Sigmoid colon (tissue), 6 donors: ENCODE measurements at regions not wholly inside any gene's neighbourhood (a gene's known extent, or its start where the extent isn't known, plus 50 kb on each side); places are given as distances from the start of the nearest gene placed in this dataset.

ENCODE experiments used
- DNase-seq: peaks from one replicate; pipeline ENCODE4 v3.0.0-alpha.2; 2019
- H3K27ac ChIP-seq, 4 donors: fragments of 200-600 bp; sonication (generic); one replicate each; pipeline ENCODE4 v1.5.1; 2016 to 2019; ENCODE audit warnings: mild to moderate bottlenecking in 1 of 4
- H3K27me3 ChIP-seq, 3 donors: fragments of 200-600 bp; sonication (generic); one replicate each; pipeline ENCODE4 v1.5.1; 2019; ENCODE audit warnings: mild to moderate bottlenecking in 1 of 3
- H3K36me3 ChIP-seq, 4 donors: fragments of 200-600 bp; sonication (generic); one replicate each; pipeline ENCODE4 v1.5.1; 2016 to 2019
- H3K4me1 ChIP-seq, 4 donors: fragments of 200-600 bp; sonication (generic); one replicate each; pipeline ENCODE4 v1.5.1; 2017 to 2019
- H3K4me3 ChIP-seq, 4 donors: fragments of 200-600 bp; sonication (generic); one replicate each; pipeline ENCODE4 v1.5.1; 2017 to 2019; ENCODE audit warnings: mild to moderate bottlenecking in 2 of 4, moderate library complexity in 1 of 4
- H3K9me3 ChIP-seq, 4 donors: fragments of 200-600 bp in 3 of 4; sonication (generic) in 3 of 4; one replicate each; pipeline versions ENCODE4 v1.5.1 to v1.6.1; 2013 to 2019
- EP300 ChIP-seq, 4 donors: sonication (generic); formaldehyde crosslinking; IDR thresholded peaks; one replicate each; pipeline ENCODE4 v1.6.1; 2017; ENCODE audit warnings: antibody characterized with exemption in 4 of 4
- POLR2A ChIP-seq, 2 donors: fragments of 450-650 bp; IDR thresholded peaks; one replicate each; pipeline ENCODE4 v1.6.1; 2016; ENCODE audit warnings: antibody characterized with exemption in 2 of 2, mild to moderate bottlenecking in 2 of 2, moderate library complexity in 2 of 2
- POLR2AphosphoS5 ChIP-seq, 4 donors: sonication (generic); formaldehyde crosslinking; IDR thresholded peaks; one replicate each; pipeline ENCODE4 v1.6.1; 2017; ENCODE audit warnings: antibody characterized with exemption in 4 of 4
- WGBS, 2 donors: extraction: QIAGEN DNeasy Blood & Tissue Kit; methylation state at CpG; one replicate each; pipeline ENCODE4 v1.1.7; 2013; 5-methylcytosine and 5-hydroxymethylcytosine counted together
- intact Hi-C: fragments of 100-400 bp; cut with DNase I; formaldehyde crosslinking; loops from one replicate; pipeline ENCODE4 v1.15.1; 2023
- TF ChIP-seq, protein P1 (sequence below), 4 experiments: fragments of 450-650 bp in 3 of 4; fragments of 200-600 bp in 1 of 4; IDR thresholded peaks; one replicate each; pipeline ENCODE4 v1.5.1; 2016 to 2019; ENCODE audit warnings: antibody characterized with exemption in 4 of 4, mild to moderate bottlenecking in 3 of 4, moderate library complexity in 2 of 4
- donor health status: healthy with polysubstance abuse.
- donor health status: healthy.

DNA sequence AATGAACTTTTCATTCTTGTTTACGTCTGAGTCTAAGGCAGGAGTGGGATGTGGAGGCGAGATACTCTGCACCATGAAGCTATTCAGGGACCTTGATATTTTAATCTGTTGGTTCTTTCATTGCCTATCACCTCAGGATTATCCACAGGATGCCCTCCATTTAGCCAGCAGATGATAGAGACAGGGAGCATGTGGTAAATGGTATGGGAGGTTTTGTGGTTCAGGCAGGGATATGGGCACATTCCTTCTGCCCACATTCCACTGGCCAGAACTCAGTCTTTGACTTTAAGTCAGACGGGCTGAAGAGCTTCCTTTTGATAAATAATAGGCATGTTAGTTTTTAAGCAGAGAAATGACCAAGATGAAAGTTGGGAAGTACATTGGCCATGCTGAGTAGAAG lies 548.0 kb upstream of the CCDC54 start:
- Histone ChIP-seq H3K4me3 (no peak overlapping the region), H3K27ac (no peak overlapping the region), H3K36me3 (no peaks in the 10 kb centered on the region), H3K9me3 (peaks cover 0 to 1% (median 0%) of the 10 kb centered on the region in 4 donors), H3K27me3 (no peaks in the 10 kb centered on the region), H3K4me1 (peaks cover 0 to 21% (median 18%) of the 10 kb centered on the region in 4 donors)
- intact Hi-C loops: loop anchor here (10.0 kb wide), 1 partner anchor 236 kb away; no protein-coding TSS in a partner anchor
- WGBS, 2 donors: 42 to 65% methylated on average over 3 of the region's 3 CpGs
- TF ChIP-seq POLR2AphosphoS5 (IDR thresholded peaks at IDR 0.05): no peak
- TF ChIP-seq, protein P1, sequence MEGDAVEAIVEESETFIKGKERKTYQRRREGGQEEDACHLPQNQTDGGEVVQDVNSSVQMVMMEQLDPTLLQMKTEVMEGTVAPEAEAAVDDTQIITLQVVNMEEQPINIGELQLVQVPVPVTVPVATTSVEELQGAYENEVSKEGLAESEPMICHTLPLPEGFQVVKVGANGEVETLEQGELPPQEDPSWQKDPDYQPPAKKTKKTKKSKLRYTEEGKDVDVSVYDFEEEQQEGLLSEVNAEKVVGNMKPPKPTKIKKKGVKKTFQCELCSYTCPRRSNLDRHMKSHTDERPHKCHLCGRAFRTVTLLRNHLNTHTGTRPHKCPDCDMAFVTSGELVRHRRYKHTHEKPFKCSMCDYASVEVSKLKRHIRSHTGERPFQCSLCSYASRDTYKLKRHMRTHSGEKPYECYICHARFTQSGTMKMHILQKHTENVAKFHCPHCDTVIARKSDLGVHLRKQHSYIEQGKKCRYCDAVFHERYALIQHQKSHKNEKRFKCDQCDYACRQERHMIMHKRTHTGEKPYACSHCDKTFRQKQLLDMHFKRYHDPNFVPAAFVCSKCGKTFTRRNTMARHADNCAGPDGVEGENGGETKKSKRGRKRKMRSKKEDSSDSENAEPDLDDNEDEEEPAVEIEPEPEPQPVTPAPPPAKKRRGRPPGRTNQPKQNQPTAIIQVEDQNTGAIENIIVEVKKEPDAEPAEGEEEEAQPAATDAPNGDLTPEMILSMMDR (IDR thresholded peaks at IDR 0.05): no peak
- no peak for TF ChIP-seq EP300 (IDR thresholded peaks at IDR 0.05)
- TF ChIP-seq POLR2A (IDR thresholded peaks at IDR 0.05): no peak
- no peak for DNase-seq

DNA sequence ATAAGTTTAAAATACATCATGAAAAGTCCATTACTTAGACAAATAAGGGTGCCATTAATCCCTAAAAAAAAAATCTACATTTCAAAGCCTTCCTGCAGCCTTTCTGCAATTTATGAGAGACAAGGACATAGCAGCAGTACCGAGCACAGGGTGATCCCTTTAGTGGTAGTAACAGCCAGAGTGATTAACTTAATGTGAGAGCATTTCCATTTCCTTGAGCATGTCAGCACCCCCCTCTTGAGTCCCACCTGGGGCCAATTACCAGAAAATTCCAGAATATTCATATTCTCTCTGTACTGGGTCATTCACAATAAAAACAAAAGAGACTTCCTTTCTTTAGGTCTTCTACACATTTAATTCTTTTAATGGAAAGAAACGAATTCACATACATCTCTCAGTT lies 546.9 kb upstream of the CCDC54 start:
- TF ChIP-seq POLR2A (IDR thresholded peaks at IDR 0.05): no peak
- TF ChIP-seq EP300 (IDR thresholded peaks at IDR 0.05): no peak
- TF ChIP-seq, protein P1 (IDR thresholded peaks at IDR 0.05): no peak
- no peak for TF ChIP-seq POLR2AphosphoS5 (IDR thresholded peaks at IDR 0.05)
- Histone ChIP-seq H3K9me3 (peaks cover 0 to 1% (median 0%) of the 10 kb centered on the region in 4 donors), H3K27me3 (no peaks in the 10 kb centered on the region), H3K36me3 (no peaks in the 10 kb centered on the region), H3K4me3 (no peak overlapping the region), H3K4me1 (peaks cover 0 to 13% (median 12%) of the 10 kb centered on the region in 4 donors), H3K27ac (no peak overlapping the region)
- WGBS, 2 donors: 62 to 74% methylated on average over 2 of the region's 2 CpGs
- DNase-seq: no peak
- intact Hi-C loops: no loop called here

DNA sequence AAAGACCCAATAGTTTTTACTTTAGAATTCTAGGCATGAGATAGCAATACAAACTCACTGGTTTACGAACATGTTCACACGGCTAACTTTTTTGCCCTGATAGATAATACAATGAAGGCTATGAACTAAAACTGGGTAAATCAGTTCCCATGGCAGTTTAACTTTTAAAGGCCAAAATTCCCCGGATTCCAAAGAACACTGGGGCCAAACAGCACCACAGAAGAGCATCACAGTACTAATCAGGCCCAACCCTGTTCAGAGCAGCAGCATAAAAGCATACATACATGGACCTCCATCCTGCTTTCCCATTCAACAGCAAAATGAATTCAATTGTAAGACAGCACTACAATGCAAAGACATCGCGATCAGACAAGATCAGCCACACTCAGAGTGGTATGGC lies 540.3 kb upstream of the CCDC54 start:
- Histone ChIP-seq H3K27me3 (no peaks in the 10 kb centered on the region), H3K36me3 (no peaks in the 10 kb centered on the region), H3K4me3 (no peak overlapping the region), H3K4me1 (peaks cover 0 to 12% (median 4%) of the 10 kb centered on the region in 4 donors), H3K9me3 (peaks cover 0 to 1% (median 0%) of the 10 kb centered on the region in 4 donors), H3K27ac (no peak overlapping the region)
- intact Hi-C loops: no loop called here
- TF ChIP-seq POLR2AphosphoS5 (IDR thresholded peaks at IDR 0.05) (no peak), EP300 (IDR thresholded peaks at IDR 0.05) (no peak), POLR2A (IDR thresholded peaks at IDR 0.05) (no peak)
- TF ChIP-seq, protein P1 (IDR thresholded peaks at IDR 0.05): no peak
- DNase-seq: no peak
- 72 to 80% methylated on average over 5 of the region's 5 CpGs for WGBS, 2 donors

DNA sequence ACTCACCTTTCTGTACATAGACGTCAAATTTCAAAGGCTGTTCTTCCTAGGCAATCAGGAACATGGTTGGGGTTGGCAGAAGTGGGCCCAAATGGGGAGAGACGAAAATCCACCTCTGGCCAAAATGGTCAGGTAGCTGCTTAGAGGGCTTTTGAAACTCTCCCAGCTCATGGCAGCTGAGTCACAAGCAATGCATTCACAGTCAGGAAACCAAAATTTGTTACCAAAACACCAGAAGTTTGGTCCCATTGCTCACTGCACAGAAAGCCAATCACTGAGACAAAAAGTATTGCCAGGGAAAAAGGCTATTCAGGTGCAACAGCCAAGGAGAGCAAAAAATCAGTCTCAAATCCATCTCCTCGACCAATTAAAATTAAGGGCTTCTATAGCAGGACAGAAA lies 539.6 kb upstream of the CCDC54 start:
- Histone ChIP-seq H3K27ac (no peak overlapping the region), H3K36me3 (no peaks in the 10 kb centered on the region), H3K4me3 (no peak overlapping the region), H3K27me3 (no peaks in the 10 kb centered on the region), H3K9me3 (no peaks in the 10 kb centered on the region), H3K4me1 (peaks cover 0 to 12% (median 4%) of the 10 kb centered on the region in 4 donors)
- whole genome bisulfite sequencing, 2 donors: 69 to 85% methylated on average over 3 of the region's 3 CpGs
- intact Hi-C loops: no loop called here
- TF ChIP-seq POLR2A (IDR thresholded peaks at IDR 0.05) (no peak), POLR2AphosphoS5 (IDR thresholded peaks at IDR 0.05) (no peak), EP300 (IDR thresholded peaks at IDR 0.05) (no peak)
- TF ChIP-seq, protein P1 (IDR thresholded peaks at IDR 0.05): no peak
- no peak for DNase-seq
